Stimulated activated CD4-positive, alpha-beta T cell treated with anti-CD3 and anti-CD28 coated beads, Interleukin-2, amount 100 ng/mL, for 48 hours (primary cell): ENCODE measurements at regions not wholly inside any gene's neighbourhood (a gene's known extent, or its start where the extent isn't known, plus 50 kb on each side); places are given as distances from the start of the nearest gene placed in this dataset.
"Not testable (repeated sequence)": the region's sequence is repeated elsewhere in the genome, so short reads cannot be mapped to it uniquely, and the experiment has no call there.

Experiments used
- DNase-seq, 2 donors: peaks; one replicate each; pipeline ENCODE4 v3.0.0-alpha.2; 2020

GRCh38 chr3:17817973-17818372, 75.5 kb upstream of the TBC1D5 start:
- DNase-seq, result not testable (repeated sequence)

DNA sequence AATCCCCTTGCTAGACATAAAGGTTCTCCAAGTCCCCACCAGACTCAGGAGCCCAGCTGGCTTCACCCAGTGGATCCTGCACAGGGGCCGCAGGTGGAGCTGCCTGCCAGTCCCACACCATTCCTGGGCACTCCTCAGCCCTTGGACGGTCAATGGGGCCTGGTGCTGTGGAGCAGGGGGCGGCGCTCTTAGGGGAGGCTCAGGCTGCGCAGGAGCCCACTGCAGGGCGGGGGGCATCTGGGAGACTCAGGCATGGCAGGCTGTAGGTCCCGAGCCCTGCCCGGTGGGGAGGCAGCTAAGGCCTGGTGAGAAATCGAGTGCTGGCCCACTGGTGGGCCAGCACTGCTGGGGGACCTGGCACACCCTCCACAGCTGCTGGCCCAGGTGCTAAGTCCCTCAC, 75.1 kb upstream of the TBC1D5 start:
- DNase-seq, result no peak

DNA sequence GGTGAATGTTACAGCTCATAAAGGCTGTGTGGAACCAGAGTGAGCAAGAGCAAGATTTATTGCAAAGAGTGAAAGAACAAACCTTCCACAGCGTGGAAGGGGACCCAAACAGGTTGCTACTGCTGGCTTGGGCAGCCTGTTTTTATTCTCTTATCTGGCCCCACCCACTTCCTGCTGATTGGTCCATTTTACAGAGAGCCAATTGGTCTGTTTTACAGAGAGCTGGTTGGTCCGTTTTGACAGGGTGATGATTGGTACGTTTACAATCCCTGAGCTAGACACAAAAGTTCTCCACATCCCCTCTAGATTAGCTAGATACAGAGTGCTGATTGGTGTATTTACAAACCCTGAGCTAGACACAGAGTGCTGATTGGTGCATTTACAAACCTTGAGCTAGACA, 74.4 kb upstream of the TBC1D5 start:
- not testable (repeated sequence) for DNase-seq

DNA sequence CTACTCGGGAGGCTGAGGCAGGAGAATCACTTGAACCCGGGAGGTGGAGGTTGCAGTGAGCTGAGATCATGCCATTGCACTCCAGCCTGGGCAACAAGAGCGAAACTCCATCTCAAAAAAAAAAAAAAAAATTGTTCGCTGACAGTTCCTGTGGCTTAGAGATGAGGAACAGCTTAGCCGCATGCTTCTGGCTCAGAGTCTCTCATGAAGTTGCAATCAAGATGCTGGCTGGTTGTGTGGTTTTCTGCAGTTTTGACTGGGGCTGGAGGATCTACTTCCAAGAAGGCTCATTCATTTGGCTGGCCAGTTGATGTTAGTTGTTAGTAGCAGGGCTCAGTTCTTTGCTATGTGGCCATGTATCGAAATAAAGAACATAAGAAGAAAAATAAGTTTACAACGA, 69.9 kb upstream of the TBC1D5 start:
- DNase-seq, result not testable (repeated sequence)

GRCh38 chr3:17811646-17812045, 69.2 kb upstream of the TBC1D5 start:
- no peak for DNase-seq

GRCh38 chr3:17810759-17811158, 68.3 kb upstream of the TBC1D5 start:
- no peak for DNase-seq

DNA sequence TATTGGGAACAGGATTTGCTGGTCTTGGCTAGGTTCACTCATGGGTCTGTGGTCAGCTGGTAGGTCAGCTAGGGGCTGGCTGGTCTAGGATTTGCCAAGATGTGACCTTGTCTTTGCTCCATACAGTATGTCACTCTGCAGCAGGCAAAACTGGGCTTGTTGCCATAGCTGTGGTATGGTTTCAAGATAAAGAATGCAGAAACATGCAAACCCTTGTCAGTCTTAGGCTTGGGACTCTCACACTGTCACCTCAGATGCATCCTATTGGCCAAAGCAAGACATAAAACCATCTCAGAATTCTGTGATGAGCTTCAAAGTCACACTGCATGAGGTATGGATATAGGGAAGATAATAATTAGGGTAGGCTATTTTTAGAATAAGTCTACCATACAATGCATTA, 66.6 kb upstream of the TBC1D5 start:
- DNase-seq, result no peak

DNA sequence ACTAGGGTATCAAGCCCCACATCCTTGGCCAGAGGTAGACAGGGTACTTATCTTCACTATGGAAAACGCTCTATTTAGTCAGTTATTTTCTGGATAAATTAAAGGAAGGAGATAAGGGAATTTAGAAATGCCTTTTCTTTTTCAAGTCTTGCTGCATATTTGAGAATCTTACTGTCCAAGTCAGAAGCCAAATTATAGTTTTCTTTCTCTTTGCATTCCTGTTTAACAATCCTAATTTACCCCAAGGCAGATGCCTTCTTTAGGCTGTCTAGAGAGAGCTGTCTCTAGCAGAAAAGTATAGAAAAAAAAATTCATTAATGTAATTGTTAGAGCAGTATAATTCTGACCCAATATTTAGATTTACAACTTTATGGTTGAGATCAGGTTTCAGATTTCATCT, 64.4 kb upstream of the TBC1D5 start:
- no peak for DNase-seq

- DNase-seq, result no peak
Measured at GRCh38 chr3:17806201-17806600, 63.8 kb upstream of the TBC1D5 start.

- no peak for DNase-seq
Measured at GRCh38 chr3:17805461-17805940, 63.1 kb upstream of the TBC1D5 start.

- no peak for DNase-seq
Measured at GRCh38 chr3:17802950-17803349, 60.5 kb upstream of the TBC1D5 start.

- no peak for DNase-seq
Measured at GRCh38 chr3:17801131-17801530, 58.7 kb upstream of the TBC1D5 start.

- DNase-seq, result no peak
Measured at GRCh38 chr3:17800232-17800631, 57.8 kb upstream of the TBC1D5 start.

DNA sequence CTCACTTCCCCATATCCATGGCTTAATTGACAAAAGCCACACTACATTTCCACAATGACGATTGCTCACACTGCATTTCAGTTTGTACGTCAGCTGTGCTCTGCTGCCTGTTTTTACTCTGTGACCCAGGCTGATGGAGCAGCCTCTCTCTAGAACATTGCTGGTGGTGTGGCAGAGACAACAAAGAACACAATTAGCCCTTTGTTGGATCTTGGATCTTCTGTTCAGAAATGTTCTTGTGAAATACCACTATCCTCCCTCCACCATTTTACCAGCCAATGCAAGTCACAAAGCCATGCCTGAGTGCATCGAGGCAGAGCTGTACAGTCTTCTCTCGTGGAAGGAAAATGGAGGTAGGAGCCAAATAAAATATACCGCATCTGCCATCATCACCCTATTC, 56.9 kb upstream of the TBC1D5 start:
- DNase-seq, result no peak

DNA sequence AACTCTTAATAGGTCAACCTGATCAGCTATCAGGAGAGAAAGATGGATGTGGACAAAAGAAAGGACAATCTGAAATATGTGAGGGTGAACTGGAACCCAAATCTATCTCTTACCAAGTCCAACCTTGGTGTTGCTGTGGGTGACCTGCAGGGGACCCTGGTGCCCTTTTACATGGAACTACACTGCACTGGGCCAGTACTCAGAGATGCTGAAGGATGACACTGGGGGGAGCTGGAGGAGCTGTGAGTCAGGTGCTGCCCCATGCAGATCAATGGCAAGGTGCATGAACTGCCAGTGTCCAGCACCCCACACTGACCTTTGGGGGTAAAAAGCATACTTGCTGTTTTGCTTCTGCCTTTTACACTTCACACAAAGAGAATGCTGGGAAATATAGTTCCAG, 55.6 kb upstream of the TBC1D5 start:
- DNase-seq, result no peak

DNA sequence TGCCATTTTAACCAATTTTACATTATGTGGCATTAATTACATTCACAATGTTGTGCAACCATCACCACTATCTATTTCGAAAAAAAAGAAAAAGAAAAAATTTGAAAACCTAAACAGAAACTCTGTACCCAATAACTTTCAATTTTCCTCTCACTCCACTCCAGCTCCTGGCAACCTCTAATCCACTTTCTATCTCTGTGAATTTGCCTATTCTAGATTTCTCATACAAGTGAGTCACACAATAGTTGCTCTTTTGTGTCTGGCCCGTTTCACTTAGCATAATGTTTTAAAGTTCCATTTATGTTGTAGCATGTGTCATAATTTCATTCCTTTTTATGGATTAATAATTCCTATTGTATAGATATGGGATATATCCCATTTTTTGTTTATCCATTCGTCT, 53.3 kb upstream of the TBC1D5 start:
- no peak for DNase-seq

DNA sequence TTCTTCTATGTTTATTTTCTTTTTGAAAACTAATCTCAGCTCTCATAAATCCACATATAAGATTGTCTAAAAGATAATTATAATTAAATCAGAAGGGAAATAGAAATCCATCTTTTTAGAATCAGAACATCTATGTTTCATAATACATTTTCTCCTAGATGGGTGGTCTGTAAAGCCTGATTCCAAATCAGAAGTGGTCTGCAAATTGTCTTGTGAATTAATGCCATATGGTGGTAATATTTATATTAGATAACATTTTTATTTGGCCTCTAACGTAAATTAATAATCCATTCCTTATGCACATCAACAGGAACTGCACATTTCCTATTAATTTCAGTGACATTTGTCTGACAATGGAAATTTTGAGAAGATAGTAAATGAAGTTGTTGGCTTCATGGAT, 52.8 kb upstream of the TBC1D5 start:
- DNase-seq, result no peak

GRCh38 chr3:17793542-17794195, 51.2 kb upstream of the TBC1D5 start:
- no peak for DNase-seq
